Activated CD8-positive, alpha-beta memory T cell treated with anti-CD3 and anti-CD28 coated beads, Interleukin-2, amount 50 U/mL, for 4 hours (primary cell): ENCODE measurements at regions not wholly inside any gene's neighbourhood (a gene's known extent, or its start where the extent isn't known, plus 50 kb on each side); places are given as distances from the start of the nearest gene placed in this dataset.

Source experiments
- DNase-seq: peaks from one replicate; pipeline ENCODE4 v3.0.0-alpha.2; 2020

- DNase-seq = peak; percentile 45
These were observed 76.7 kb upstream of the RGS6 start for GRCh38 chr14:71855399-71856036.

DNA sequence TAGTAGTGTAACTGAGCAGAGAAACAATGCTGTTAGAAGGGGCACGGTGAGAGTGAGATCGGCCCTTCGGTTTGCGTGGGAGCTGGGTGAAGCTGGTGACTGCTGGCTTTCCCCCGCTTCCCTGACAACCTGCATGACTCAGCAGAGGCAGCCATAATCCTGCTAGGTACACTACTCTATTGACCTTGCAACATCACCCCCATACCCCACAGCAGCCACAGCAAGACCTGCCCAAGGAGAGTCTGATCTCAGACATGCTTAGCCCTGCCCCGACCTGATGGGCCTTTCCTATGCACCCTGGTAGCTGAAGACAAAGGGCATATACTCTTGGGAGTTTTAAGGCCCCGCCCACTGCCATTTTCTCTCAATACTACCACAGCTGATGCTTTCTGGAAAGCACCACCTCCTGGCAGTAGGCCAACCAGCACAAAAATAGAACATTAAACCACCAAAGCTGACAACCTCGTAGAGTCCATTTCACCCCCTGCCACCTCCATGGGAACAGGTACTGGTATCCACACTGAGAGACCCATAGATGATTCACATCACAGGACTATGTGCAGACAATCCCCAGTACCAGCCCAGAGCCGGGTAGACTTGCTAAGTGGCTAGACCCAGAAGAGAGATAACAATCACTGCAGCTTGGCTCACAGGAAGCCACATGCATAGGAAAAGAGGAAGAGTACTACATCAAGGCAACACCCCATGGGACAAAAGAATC, 75.9 kb upstream of the RGS6 start:
- DNase-seq = no peak

DNA sequence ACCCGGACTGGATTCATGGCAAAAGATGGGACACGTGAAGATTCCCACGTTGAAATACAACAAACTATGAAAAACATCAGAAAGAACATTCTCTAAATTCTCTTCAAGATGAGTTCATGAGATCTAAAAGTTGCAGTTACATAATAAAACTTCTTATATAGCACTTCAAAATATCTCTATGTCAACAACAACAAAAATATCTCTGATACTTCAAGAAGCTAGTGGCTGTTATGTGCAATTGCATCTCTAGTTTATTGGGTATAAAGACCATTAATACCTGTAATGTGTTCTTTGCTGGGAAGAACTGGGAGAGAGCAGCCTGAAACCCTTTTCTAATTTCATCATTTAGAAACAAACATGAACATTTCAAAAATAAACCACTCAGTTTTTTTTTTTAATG, 69.2 kb upstream of the RGS6 start:
- DNase-seq = no peak

DNA sequence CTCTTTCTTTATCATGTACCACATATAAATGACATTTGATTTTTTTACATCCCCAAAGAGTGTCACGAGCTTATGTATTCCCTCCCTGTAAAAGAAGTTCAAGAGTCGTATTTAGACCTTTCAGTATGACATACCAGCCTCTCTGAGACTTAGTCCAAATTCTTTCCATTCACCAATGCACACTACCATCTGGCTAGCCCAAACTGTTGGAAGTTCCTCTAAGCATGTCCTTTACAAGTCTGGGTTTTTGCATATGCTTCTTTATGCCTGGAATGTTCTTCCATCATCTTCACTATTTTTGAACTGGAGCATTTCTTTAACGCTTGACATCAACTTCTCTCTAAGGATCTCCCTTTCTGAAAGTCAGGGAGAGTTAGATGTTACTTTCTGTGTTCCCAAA, 68.5 kb upstream of the RGS6 start:
- no peak for DNase-seq
